ENCODE measurements at regions not wholly inside any gene's neighbourhood (a gene's known extent, or its start where the extent isn't known, plus 50 kb on each side); places are given as distances from the start of the nearest gene placed in this dataset.

DNA sequence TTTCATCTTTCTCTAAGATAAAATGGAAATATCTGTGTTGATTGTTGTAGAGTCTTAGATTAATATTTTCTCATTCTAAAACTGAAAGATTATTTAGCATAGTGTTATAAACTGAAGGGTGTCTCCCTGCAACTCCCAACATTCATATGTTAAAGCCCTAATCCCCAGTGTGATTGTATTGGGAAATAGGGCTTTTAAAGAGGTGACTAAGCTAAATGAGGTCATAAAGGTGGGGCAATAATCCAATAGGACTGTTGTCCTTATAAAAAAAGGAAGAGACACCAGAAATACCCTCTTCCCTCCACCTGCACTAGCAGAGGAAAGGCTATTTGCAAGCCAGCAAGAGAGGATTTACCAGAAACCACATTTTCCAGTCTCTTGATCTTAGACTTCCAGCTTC, 1626.4 kb downstream of the C4orf33 start:
- ATAC-seq (no peak), DNase-seq (no peak)
- intact Hi-C loops (cut with DNase I), result no loop called here
- no peaks in the 10 kb centered on the region for H3K36me3 ChIP-seq
- H3K27ac ChIP-seq, result no peak overlapping the region
- H3K9me3 ChIP-seq, result no peaks in the 10 kb centered on the region
- TF ChIP-seq, protein P1, sequence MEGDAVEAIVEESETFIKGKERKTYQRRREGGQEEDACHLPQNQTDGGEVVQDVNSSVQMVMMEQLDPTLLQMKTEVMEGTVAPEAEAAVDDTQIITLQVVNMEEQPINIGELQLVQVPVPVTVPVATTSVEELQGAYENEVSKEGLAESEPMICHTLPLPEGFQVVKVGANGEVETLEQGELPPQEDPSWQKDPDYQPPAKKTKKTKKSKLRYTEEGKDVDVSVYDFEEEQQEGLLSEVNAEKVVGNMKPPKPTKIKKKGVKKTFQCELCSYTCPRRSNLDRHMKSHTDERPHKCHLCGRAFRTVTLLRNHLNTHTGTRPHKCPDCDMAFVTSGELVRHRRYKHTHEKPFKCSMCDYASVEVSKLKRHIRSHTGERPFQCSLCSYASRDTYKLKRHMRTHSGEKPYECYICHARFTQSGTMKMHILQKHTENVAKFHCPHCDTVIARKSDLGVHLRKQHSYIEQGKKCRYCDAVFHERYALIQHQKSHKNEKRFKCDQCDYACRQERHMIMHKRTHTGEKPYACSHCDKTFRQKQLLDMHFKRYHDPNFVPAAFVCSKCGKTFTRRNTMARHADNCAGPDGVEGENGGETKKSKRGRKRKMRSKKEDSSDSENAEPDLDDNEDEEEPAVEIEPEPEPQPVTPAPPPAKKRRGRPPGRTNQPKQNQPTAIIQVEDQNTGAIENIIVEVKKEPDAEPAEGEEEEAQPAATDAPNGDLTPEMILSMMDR (IDR thresholded peaks at IDR 0.05), result no peak
- no peak for TF ChIP-seq POLR2A (IDR thresholded peaks at IDR 0.05)
- no peak overlapping the region for H3K4me3 ChIP-seq
- no peaks in the 10 kb centered on the region for H3K4me1 ChIP-seq
- H3K27me3 ChIP-seq, result no peaks in the 10 kb centered on the region

DNA sequence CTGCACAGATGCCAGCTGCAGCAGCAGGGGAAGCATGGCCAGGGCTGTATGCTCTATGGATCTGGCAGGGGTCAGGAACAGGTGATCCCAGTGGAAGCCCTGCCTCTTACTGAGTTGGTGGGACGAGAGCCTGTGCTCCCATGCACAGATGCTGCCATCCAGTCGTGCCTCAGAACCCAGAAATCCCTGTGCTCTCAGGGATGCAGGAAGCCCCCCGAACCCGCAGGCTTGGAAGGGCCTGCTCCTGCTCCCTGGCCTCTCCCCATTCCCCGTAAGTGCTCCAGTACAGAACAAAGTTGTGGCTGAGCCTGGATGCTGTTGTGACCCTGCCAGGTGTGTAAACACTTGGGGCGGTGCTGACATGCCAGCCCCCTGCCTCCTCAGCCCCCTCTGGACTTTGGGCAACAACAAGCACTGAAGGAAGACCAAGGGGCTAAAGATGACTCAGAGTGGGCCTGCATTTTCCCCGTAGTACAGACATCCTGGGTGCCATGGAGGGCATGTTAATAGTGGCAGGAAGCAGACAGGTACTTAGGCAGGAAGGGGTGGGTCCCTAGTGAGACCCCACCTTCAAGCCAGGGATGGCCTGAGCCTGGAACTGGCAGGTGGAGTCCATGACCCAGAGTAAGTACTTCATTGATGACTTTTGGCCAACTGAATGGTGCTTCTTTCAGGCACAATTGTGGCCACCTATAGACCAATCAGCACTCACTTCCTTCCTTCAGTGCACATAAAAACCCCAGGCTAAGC, 1640.7 kb downstream of the C4orf33 start:
- ATAC-seq, result no peak
- 83% methylated on average over 2 of the region's 7 CpGs for WGBS (ENCODE audit: insufficient coverage, low coverage, low lambda C conversion rate, missing lambda C conversion rate)
- no peak for TF ChIP-seq POLR2A (IDR thresholded peaks at IDR 0.05)
- TF ChIP-seq, protein P1 (IDR thresholded peaks at IDR 0.05), result no peak

DNA sequence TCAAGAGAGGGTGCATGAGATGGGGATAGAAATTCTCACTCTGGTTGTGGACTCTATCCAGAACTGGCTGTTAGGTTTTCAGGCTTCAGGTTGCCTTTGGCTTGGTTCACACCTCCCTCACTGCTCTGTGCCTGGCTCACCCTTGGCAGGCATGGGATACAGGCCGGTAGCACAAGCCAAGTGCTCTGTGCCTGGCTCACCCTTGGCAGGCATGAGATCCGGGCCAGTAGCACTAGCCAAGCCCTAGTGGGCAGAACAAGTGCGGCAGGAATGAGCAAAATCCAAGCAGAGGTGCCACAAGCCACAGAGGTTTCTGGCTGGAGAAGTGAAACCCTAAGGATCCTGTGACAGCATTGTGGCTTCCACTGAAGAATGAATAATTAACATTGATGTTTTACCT, 1642.3 kb downstream of the C4orf33 start:
- TF ChIP-seq POLR2A (IDR thresholded peaks at IDR 0.05), result no peak
- TF ChIP-seq, protein P1 (IDR thresholded peaks at IDR 0.05), result no peak
- no peak overlapping the region for H3K4me3 ChIP-seq
- H3K36me3 ChIP-seq, result no peaks in the 10 kb centered on the region
- no peaks in the 10 kb centered on the region for H3K9me3 ChIP-seq
- no peaks in the 10 kb centered on the region for H3K27me3 ChIP-seq
- no CpG with 5 or more reads among the region's 3 CpGs for WGBS (ENCODE audit: insufficient coverage, low coverage, low lambda C conversion rate, missing lambda C conversion rate)
- ATAC-seq (no peak), DNase-seq (peak in 1 of 3 donors; percentile 25)
- intact Hi-C loops (cut with DNase I), result no loop called here
- no peak overlapping the region for H3K27ac ChIP-seq
- H3K4me1 ChIP-seq, result no peaks in the 10 kb centered on the region

More for the DNA sequence above, 1640.7 kb downstream of the C4orf33 start:
- Histone ChIP-seq H3K4me1 (no peaks in the 10 kb centered on the region), H3K9me3 (no peaks in the 10 kb centered on the region), H3K36me3 (no peaks in the 10 kb centered on the region), H3K27ac (no peak overlapping the region), H3K27me3 (no peaks in the 10 kb centered on the region), H3K4me3 (no peak overlapping the region)
- intact Hi-C loops (cut with DNase I), result no loop called here
- peak in 1 of 3 donors; percentile 23 for DNase-seq

DNA sequence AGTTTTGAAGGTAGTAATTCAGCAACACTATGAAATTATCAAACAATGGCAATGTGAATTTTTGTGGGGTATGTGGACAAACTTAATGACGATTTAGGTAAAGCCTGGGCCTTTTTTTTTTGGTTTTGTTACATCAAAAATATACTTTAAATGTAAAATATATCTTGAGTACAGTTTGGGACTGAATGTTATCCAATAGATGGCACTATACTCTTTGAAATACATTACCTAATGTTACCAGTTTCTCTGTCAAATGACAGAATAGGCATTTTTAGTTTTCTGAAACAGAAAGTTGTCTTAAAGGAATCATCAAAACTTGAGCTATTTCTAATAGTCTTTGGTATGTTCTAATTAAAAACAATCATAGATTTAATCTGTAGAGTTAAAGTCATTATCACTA, 1651.9 kb downstream of the C4orf33 start:
- H3K4me3 ChIP-seq, result no peak overlapping the region
- H3K9me3 ChIP-seq, result no peaks in the 10 kb centered on the region
- ATAC-seq, result no peak
- H3K27ac ChIP-seq, result no peak overlapping the region
- 13% methylated on average over 1 of the region's 1 CpG for WGBS (ENCODE audit: insufficient coverage, low coverage, low lambda C conversion rate, missing lambda C conversion rate)
- no peak for DNase-seq
- no peaks in the 10 kb centered on the region for H3K36me3 ChIP-seq
- H3K4me1 ChIP-seq, result no peaks in the 10 kb centered on the region
- intact Hi-C loops (cut with DNase I), result no loop called here
- TF ChIP-seq, protein P1 (IDR thresholded peaks at IDR 0.05), result peak in 2 of 4 donors; percentile 7 to 35
- TF ChIP-seq POLR2A (IDR thresholded peaks at IDR 0.05), result no peak
- no peaks in the 10 kb centered on the region for H3K27me3 ChIP-seq

All from right lobe of liver (tissue), 6 donors.